Astrocyte (in vitro differentiated cells and primary cell): ENCODE measurements at regions not wholly inside any gene's neighbourhood (a gene's known extent, or its start where the extent isn't known, plus 50 kb on each side); places are given as distances from the start of the nearest gene placed in this dataset.

Source experiments
- CTCF ChIP-seq: IDR thresholded peaks from 2 replicates; pipeline ENCODE4 v1.5.1; 2011; ENCODE audit warnings: low read depth, mild to moderate bottlenecking, inconsistent platforms, low read length, moderate library complexity; ENCODE audit not compliant: insufficient read depth
- EZH2 ChIP-seq: IDR thresholded peaks from 2 replicates; pipeline ENCODE4 v1.6.1; 2012; ENCODE audit warnings: mild to moderate bottlenecking, low read length, inconsistent platforms; ENCODE audit not compliant: insufficient read depth

GRCh38 chr2:226063704-226064440, 664.4 kb downstream of the NYAP2 start:
- TF ChIP-seq CTCF (no peak), EZH2 (no peak)
